Dendritic cell treated with granulocyte-macrophage colony-stimulating factor and Interleukin-4, amounts not matched to agents 40 ng/mL and 50 ng/mL, for 4 days (primary cell): ENCODE measurements at regions not wholly inside any gene's neighbourhood (a gene's known extent, or its start where the extent isn't known, plus 50 kb on each side); places are given as distances from the start of the nearest gene placed in this dataset.
"Not testable (repeated sequence)": the region's sequence is repeated elsewhere in the genome, so short reads cannot be mapped to it uniquely, and the experiment has no call there.

Experiments used
- H3K27ac Mint-ChIP-seq: one replicate; pipeline ENCODE4 v1.8.0; 2022; ENCODE audit warnings: mild to moderate bottlenecking, mixed read lengths
- H3K27me3 Mint-ChIP-seq: one replicate; pipeline ENCODE4 v1.8.0; 2022; ENCODE audit warnings: mild to moderate bottlenecking, mixed read lengths
- H3K36me3 Mint-ChIP-seq: one replicate; pipeline ENCODE4 v1.8.0; 2022; ENCODE audit warnings: low read depth, mixed read lengths
- H3K4me1 Mint-ChIP-seq: one replicate; pipeline ENCODE4 v1.8.0; 2022; ENCODE audit warnings: low read depth, mixed read lengths
- H3K4me3 Mint-ChIP-seq: one replicate; pipeline ENCODE4 v1.8.0; 2022; ENCODE audit warnings: mild to moderate bottlenecking, moderate library complexity, mixed read lengths
- H3K9me3 Mint-ChIP-seq: one replicate; pipeline ENCODE4 v1.8.0; 2022; ENCODE audit warnings: mixed read lengths
- intact Hi-C: fragments of 100-400 bp; cut with micrococcal nuclease; formaldehyde crosslinking; loops from one replicate; pipeline ENCODE4 v1.15.0; 2022

DNA sequence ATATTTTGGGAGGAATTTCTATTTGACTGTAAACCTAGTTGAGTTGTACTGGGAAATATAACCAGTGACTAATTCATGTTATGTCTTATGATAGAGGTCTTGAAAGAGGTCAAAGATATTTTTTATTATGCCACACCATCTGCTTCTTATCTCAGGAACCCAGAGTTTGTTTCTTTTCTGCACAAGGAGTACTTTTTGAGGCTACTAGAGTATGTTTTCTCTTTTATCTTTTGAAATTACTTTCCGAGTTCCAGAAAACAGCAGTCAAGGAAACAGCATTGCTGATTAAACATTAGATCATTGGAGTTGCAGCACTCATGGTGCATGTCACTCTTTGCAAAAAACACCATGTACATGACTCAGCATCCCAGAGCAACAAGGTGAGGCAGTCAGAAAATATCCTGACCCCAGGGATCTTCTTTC lies 645.8 kb upstream of the NR2F2 start:
- Mint-ChIP-seq H3K9me3 (no peaks in the 10 kb centered on the region), H3K27me3 (no peaks in the 10 kb centered on the region)
- intact Hi-C loops: no loop called here

DNA sequence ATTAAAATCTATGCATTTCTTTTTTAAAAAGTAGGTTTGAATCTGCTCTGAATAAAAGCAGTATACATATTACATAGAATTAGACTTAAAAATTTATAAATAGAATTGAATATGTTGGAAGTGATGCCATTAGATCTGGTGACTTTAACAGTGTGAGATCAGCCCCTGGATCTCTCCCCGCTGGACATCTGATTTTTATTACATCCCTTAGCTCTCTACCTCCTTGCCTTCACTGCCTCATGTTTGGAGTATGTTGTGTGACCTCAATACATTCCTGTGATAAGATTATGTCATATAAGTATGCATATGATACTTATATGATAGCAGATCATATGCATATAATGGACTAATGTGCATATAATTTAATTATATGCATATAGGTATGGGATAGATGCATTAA lies 643.4 kb upstream of the NR2F2 start:
- no peaks in the 10 kb centered on the region for H3K27me3 Mint-ChIP-seq
- no peak overlapping the region for H3K27ac Mint-ChIP-seq
- no peak overlapping the region for H3K4me3 Mint-ChIP-seq
- no peaks in the 10 kb centered on the region for H3K9me3 Mint-ChIP-seq
- no peaks in the 10 kb centered on the region for H3K36me3 Mint-ChIP-seq
- intact Hi-C loops: no loop called here
- no peaks in the 10 kb centered on the region for H3K4me1 Mint-ChIP-seq

More for the DNA sequence above, 645.8 kb upstream of the NR2F2 start:
- no peak overlapping the region for H3K27ac Mint-ChIP-seq
- no peaks in the 10 kb centered on the region for H3K4me1 Mint-ChIP-seq
- H3K4me3 Mint-ChIP-seq: no peak overlapping the region
- no peaks in the 10 kb centered on the region for H3K36me3 Mint-ChIP-seq

GRCh38 chr15:95687686-95688085 lies 642.8 kb upstream of the NR2F2 start:
- Mint-ChIP-seq H3K27me3 (no peaks in the 10 kb centered on the region), H3K4me1 (no peaks in the 10 kb centered on the region), H3K36me3 (no peaks in the 10 kb centered on the region), H3K27ac (no peak overlapping the region), H3K4me3 (no peak overlapping the region), H3K9me3 (no peaks in the 10 kb centered on the region)
- intact Hi-C loops: no loop called here

- Mint-ChIP-seq H3K4me3 (no peak overlapping the region), H3K27ac (no peak overlapping the region), H3K36me3 (no peaks in the 10 kb centered on the region), H3K27me3 (no peaks in the 10 kb centered on the region), H3K4me1 (no peaks in the 10 kb centered on the region), H3K9me3 (peaks cover 27% of the 10 kb centered on the region)
- intact Hi-C loops: no loop called here
Observed at GRCh38 chr15:95690631-95691340, 639.7 kb upstream of the NR2F2 start.

GRCh38 chr15:95693917-95694316 lies 636.6 kb upstream of the NR2F2 start:
- Mint-ChIP-seq H3K36me3 (no peaks in the 10 kb centered on the region), H3K27me3 (no peaks in the 10 kb centered on the region), H3K27ac (no peak overlapping the region), H3K9me3 (peaks cover 27% of the 10 kb centered on the region), H3K4me3 (no peak overlapping the region), H3K4me1 (no peaks in the 10 kb centered on the region)
- intact Hi-C loops: no loop called here

DNA sequence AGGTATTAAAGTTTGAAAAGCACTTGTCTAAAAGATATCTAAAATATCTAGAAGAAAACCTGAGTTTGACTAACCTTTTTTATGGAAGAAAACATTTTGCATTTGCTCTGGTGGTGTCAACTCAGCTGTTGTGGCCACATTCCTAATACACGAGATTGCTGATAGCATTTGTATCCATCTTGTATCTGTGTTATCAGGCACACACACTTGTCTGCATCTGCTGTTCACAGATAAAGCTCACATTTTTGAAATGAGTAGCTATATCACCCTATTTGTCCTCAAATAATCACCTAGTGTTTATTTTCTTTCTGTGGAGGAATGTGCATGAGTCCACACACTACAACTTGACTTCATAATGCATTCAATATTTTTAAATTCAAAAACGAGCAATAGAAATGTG lies 632.3 kb upstream of the NR2F2 start:
- intact Hi-C loops: no loop called here
- no peak overlapping the region for H3K4me3 Mint-ChIP-seq
- no peaks in the 10 kb centered on the region for H3K36me3 Mint-ChIP-seq
- H3K9me3 Mint-ChIP-seq: peaks cover 56% of the 10 kb centered on the region
- no peaks in the 10 kb centered on the region for H3K4me1 Mint-ChIP-seq
- H3K27me3 Mint-ChIP-seq: no peaks in the 10 kb centered on the region
- no peak overlapping the region for H3K27ac Mint-ChIP-seq

DNA sequence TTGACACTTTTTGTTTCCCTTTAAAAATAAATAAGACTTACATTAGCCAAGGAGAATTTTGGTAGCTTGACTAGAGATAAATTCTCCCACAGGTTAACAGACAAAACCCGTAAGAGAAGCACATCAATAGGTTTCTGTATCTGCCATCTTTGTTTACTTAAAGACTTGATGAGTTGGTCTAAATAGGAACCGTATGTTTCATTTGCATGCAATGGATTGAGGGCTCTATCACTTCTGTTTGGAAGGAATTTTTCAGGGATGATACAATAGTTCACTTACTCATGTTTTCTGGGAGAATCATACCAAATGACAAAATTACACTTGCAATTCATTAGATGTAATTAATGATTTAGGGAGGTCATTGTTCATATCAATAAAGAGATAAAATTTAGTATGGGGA lies 631.5 kb upstream of the NR2F2 start:
- Mint-ChIP-seq H3K36me3 (no peaks in the 10 kb centered on the region), H3K9me3 (peaks cover 49% of the 10 kb centered on the region), H3K27me3 (no peaks in the 10 kb centered on the region), H3K4me1 (no peaks in the 10 kb centered on the region), H3K27ac (no peak overlapping the region), H3K4me3 (no peak overlapping the region)
- intact Hi-C loops: no loop called here

DNA sequence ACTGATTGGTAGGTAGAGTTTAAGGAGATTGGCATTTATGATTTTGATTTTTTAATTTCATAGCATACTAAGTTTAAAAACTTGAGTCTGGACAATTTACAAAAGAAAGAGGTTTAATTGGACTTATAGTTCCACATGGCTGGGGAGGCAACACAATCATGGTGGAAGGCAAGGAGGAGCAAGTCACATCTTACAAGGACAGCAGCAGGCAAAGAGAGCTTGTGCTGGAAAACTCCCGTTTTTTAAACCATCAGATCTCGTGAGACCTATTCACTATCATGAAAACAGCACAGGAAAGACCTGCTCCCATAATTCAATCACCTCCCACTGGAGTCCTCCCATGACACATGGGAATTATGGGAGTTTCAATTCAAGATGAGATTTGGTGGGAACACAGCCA lies 630.9 kb upstream of the NR2F2 start:
- Mint-ChIP-seq H3K9me3 (peaks cover 43% of the 10 kb centered on the region), H3K4me1 (no peaks in the 10 kb centered on the region), H3K4me3 (no peak overlapping the region), H3K27me3 (no peaks in the 10 kb centered on the region), H3K27ac (no peak overlapping the region), H3K36me3 (no peaks in the 10 kb centered on the region)
- intact Hi-C loops: no loop called here

GRCh38 chr15:95700692-95701091 lies 629.8 kb upstream of the NR2F2 start:
- H3K36me3 Mint-ChIP-seq, intact Hi-C loops, H3K4me1 Mint-ChIP-seq: not testable (repeated sequence)

GRCh38 chr15:95701410-95701809 lies 629.1 kb upstream of the NR2F2 start:
- Mint-ChIP-seq H3K36me3 (no peaks in the 10 kb centered on the region), H3K27ac (no peak overlapping the region)

More at GRCh38 chr15:95700692-95701091, 629.8 kb upstream of the NR2F2 start:
- H3K4me3 Mint-ChIP-seq, H3K27me3 Mint-ChIP-seq, H3K27ac Mint-ChIP-seq: not testable (repeated sequence)
- peaks cover 43% of the 10 kb centered on the region for H3K9me3 Mint-ChIP-seq

GRCh38 chr15:95709959-95710695 lies 620.4 kb upstream of the NR2F2 start:
- H3K27ac Mint-ChIP-seq: no peak overlapping the region
- peaks cover 27% of the 10 kb centered on the region for H3K9me3 Mint-ChIP-seq
- no peaks in the 10 kb centered on the region for H3K36me3 Mint-ChIP-seq
- intact Hi-C loops: no loop called here
- no peak overlapping the region for H3K4me3 Mint-ChIP-seq
- no peaks in the 10 kb centered on the region for H3K27me3 Mint-ChIP-seq
- no peaks in the 10 kb centered on the region for H3K4me1 Mint-ChIP-seq

More at GRCh38 chr15:95701410-95701809, 629.1 kb upstream of the NR2F2 start:
- peaks cover 49% of the 10 kb centered on the region for H3K9me3 Mint-ChIP-seq
- no peaks in the 10 kb centered on the region for H3K4me1 Mint-ChIP-seq
- H3K27me3 Mint-ChIP-seq: no peaks in the 10 kb centered on the region
- intact Hi-C loops: no loop called here
- H3K4me3 Mint-ChIP-seq: no peak overlapping the region

DNA sequence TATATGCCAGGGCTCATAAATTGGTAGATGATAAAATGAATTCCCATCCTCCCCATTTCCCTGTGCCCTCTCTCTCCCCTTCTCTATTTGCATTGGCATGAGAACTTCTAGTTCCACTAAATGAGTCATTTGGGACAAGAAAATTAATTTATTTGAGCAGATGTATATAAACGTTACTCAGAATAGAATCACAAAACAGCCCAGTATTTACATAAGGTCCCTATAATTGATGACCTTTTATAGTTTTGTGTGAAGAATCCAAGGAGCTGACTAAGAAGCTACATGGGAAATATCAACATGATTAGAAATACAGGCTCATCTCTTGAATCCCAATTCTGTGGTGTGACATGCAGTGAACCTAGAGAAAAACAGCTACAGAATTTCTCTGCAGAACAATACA lies 617.7 kb upstream of the NR2F2 start:
- no peak overlapping the region for H3K4me3 Mint-ChIP-seq
- H3K27me3 Mint-ChIP-seq: no peaks in the 10 kb centered on the region
- intact Hi-C loops: no loop called here
- H3K36me3 Mint-ChIP-seq: no peaks in the 10 kb centered on the region
- H3K27ac Mint-ChIP-seq: no peak overlapping the region
- H3K4me1 Mint-ChIP-seq: no peaks in the 10 kb centered on the region
- peaks cover 11% of the 10 kb centered on the region for H3K9me3 Mint-ChIP-seq

- intact Hi-C loops: no loop called here
- no peaks in the 10 kb centered on the region for H3K27me3 Mint-ChIP-seq
- H3K4me3 Mint-ChIP-seq: no peak overlapping the region
- H3K4me1 Mint-ChIP-seq: no peaks in the 10 kb centered on the region
- no peak overlapping the region for H3K27ac Mint-ChIP-seq
- no peaks in the 10 kb centered on the region for H3K36me3 Mint-ChIP-seq
- peaks cover 11% of the 10 kb centered on the region for H3K9me3 Mint-ChIP-seq
Observed at GRCh38 chr15:95713324-95713723, 617.2 kb upstream of the NR2F2 start.

DNA sequence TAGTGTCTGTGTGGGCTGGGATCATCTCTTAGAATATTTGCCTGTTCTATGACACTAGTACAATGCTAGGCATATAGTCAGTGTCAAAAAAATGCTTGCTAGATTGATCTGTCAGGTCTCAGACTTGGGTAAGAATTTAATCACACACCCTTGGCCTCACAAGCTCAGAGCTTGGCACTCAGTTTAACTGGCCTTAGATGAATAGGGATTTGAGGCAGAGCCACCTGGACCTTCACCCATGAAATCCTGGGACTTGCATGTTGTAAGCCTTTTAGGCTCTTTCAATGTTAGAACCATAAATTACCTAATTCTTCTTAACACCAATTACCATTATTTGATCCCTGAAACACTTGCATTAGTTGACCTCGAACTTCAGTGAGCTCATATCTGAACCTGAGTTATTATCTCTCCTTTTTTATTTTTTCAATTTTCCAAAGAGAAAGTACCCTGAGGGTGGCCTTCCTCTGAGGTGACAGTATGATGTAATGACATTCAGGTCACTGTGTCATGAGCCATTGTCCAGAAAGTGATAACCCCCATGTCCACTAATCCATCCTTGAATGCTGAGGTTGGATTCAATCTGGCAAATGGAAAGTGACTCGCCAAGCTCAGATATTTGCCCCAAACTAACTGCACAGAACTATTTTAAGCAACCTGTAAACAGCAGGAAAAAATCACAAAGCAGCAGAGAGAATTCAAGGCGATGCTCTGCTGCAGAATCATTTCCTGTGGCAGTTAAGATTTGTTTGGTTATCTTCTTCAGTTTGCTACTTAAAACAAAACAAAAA lies 615.2 kb upstream of the NR2F2 start:
- Mint-ChIP-seq H3K4me3 (no peak overlapping the region), H3K36me3 (no peaks in the 10 kb centered on the region), H3K9me3 (peaks cover 11% of the 10 kb centered on the region), H3K4me1 (no peaks in the 10 kb centered on the region), H3K27ac (no peak overlapping the region), H3K27me3 (no peaks in the 10 kb centered on the region)
- intact Hi-C loops: no loop called here
